CD1c-positive myeloid dendritic cell (primary cell): ENCODE measurements at regions not wholly inside any gene's neighbourhood (a gene's known extent, or its start where the extent isn't known, plus 50 kb on each side); places are given as distances from the start of the nearest gene placed in this dataset.
"Not testable (repeated sequence)": the region's sequence is repeated elsewhere in the genome, so short reads cannot be mapped to it uniquely, and the experiment has no call there.

Source experiments
- DNase-seq: peaks from one replicate; pipeline ENCODE4 v3.0.0-alpha.2; 2016; ENCODE audit errors: extremely low spot score

- DNase-seq: no peak
Observed at GRCh38 chr6:112877134-112878100, 530.3 kb downstream of the RFPL4B start.

GRCh38 chr6:112879920-112880413 lies 532.8 kb downstream of the RFPL4B start:
- DNase-seq: no peak

GRCh38 chr6:112881027-112881426 lies 533.9 kb downstream of the RFPL4B start:
- DNase-seq: no peak

- DNase-seq: no peak
Observed at GRCh38 chr6:112881828-112882780, 535.0 kb downstream of the RFPL4B start.

DNA sequence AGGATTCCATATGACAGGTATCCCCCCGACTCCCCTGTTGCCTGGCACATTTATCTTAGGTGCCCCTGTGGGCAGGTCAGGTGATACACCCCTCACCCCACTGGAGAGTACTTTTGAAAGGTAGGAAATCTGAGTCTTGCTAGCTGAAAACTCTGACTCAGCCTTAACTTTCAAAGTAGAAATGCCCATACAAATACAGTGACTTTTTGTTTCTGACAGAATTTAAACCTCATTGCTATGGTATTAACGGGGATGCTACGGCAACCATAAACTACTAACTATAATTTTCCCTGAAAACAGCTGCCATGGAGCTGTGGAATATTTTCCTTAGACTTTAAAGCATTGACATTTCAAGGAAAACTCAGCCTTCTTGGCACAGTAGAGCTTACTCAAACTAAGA lies 536.0 kb downstream of the RFPL4B start:
- no peak for DNase-seq

- DNase-seq: no peak
Observed at GRCh38 chr6:112886415-112886814, 539.3 kb downstream of the RFPL4B start.

DNA sequence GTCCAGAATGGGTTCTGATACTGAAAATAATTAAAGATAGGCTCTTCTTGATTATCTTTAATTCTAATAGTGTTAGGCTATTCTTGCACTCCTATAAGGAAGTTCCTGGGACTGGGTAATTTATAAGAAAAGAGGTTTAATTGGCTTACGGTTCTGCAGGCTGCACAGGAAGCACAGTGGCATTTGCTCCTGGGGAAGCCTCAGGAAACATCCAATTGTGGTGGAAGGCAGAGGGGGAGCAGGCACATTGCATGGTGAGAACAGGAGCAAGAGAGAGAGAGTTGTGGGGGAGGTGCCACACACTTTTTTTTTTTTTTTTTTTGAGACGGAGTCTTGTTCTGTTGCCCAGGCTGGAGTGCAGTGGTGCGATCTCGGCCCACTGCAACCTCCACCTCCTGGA lies 540.3 kb downstream of the RFPL4B start:
- DNase-seq: not testable (repeated sequence)

DNA sequence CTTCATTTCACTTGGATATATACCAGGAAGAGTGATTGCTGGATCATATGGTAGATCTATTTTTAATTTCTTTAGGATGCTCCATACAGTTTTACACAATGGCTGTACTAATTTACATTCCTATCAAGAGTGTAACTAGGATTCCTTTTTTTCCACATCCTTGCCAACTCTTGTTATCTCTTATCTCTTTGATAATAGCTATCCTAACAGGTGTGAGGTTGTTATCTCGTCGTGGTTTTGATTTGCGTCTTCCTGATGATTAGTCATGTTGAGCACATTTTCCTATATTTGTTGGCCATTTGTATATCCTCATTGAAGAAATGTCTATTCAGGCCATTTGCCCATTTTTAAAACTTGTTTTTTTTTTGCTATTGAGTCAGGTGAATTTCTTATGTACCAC lies 552.4 kb downstream of the RFPL4B start:
- no peak for DNase-seq

GRCh38 chr6:112903361-112903760 lies 556.2 kb downstream of the RFPL4B start:
- no peak for DNase-seq

DNA sequence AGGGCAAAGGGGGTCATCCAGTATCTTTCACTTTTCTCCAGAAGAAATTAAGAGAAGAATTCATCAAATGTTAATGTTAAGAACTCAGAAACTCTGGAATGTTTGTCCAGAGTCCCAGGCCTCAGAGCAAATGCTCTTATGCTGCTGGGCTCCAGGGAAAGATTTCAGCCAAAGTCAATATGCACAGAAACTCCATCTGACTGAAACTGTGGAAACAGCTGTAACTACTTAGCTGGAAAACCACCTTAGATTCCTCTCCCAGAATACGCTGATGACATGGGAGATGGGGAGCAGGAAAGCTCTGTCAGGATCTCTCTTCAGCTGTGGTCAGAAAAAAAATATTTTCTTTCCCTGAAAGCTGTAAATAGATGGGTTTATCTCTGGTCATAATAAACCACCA lies 559.6 kb downstream of the RFPL4B start:
- DNase-seq: no peak

GRCh38 chr6:112909781-112910180 lies 562.7 kb downstream of the RFPL4B start:
- DNase-seq: no peak

DNA sequence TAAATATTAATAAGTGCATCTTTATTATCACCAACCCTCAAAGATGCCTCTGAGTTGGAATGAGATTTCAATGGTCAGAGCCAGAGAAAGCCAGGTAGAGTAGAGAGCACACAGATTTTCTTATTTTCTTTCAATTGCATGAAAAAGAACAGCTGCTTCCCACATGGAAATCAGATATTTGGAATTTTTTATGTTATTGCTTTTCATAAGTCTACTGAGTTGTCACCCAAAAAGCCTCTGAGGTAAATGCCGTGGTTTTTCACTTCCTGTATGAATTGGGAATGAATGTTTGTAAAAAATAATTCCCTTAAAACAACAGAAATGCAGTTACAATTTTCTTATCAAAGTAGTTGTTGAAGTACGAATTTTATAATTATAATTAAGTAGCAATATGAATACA lies 563.1 kb downstream of the RFPL4B start:
- no peak for DNase-seq

DNA sequence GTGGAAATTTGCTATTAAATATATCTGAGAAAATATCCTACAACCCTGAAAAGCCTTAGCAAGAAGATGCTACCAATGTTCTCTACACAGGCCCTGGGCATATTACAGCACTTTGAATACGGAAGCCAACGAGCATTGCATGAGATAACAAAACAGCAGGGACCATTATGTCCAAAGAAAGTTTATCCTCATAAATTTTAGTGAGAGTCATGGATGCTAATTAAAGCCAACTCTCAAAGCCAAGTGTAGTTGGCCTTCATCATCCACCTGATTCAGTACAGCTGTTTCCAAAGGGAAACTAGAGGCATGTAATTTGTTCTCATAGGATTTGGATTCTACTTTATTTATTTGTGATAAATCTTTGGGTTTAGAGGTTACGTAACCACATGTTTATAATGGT lies 564.8 kb downstream of the RFPL4B start:
- no peak for DNase-seq

GRCh38 chr6:112912416-112913101 lies 565.4 kb downstream of the RFPL4B start:
- no peak for DNase-seq

- DNase-seq: not testable (repeated sequence)
Observed at GRCh38 chr6:112919744-112920143, 572.6 kb downstream of the RFPL4B start.

DNA sequence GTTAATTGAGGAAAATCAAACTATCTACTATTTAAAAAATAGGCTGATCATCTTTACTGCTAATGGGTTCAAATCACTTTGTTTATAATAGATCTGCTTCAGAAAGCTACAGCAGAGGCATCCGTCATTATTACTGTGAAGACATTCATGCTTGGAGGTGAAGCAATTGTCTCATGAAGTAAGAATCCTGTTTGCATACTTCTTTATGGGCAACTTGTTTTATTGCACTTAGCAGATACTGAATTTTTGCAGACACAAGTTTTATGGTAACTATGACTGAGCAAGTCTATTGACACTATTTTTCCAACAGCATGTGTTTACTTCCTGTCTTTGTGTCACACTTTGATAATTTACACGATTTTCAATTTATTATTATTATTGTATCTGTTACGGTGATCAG lies 573.9 kb downstream of the RFPL4B start:
- DNase-seq: no peak

- DNase-seq: no peak
Observed at GRCh38 chr6:112923940-112924587, 576.9 kb downstream of the RFPL4B start.

GRCh38 chr6:112925702-112926101 lies 578.6 kb downstream of the RFPL4B start:
- no peak for DNase-seq

DNA sequence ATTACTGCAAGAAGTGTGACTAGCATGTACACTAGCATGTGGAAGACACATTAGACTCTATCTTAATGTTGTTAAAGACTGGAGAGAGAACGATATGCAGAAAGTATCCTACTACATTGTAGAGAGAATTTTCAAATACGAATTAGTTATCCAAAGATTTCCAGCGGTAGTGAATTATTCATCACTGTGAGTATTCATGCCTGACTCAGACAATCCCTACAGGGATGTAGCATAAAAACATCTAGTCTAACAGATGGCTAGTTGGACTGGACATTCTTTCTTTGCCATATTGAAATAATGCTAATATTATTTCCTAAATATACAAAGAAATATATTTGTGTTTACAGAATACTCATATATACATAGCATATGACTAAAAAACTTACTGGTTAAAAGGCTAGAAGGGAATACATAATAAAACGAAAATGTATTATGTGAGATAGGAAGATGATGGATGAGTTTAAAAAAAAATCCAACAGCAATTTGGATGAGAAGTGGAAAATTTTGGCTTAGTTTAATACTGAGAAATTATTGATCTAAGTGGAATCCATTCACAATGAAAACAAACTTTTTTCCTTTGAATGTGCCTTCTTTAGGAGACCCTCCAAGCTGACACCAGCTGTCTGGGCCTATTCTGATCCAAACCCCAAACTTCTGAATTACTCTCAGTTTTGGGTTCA lies 580.7 kb downstream of the RFPL4B start:
- no peak for DNase-seq

GRCh38 chr6:112929641-112930040 lies 582.5 kb downstream of the RFPL4B start:
- no peak for DNase-seq

DNA sequence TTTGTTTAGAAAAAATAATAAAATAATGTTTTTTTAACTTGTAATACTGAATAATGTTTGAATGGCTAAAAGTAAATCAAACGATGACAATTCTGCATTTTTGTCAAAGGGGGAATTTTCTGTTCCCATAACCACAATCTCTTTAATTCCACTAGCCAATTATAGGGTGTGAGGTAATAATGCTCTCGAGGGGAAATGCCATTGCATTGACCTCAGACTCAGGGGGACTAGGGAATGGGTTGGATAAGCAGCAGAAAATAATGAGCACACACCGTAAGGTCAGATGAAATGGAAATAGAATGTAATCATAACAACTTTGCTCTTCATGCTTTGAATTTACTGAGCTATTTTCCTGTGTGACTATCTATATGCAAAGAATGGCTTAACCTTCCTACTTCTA lies 584.7 kb downstream of the RFPL4B start:
- no peak for DNase-seq
